A673 (cell line): ENCODE measurements at regions not wholly inside any gene's neighbourhood (a gene's known extent, or its start where the extent isn't known, plus 50 kb on each side); places are given as distances from the start of the nearest gene placed in this dataset.

ENCODE experiments used
- BruUV-seq: library from RNA; stranded (reverse); fragments of 400-500 nt; replicated peaks from 2 replicates; lab custom pipeline; 2021; lab: Mats Ljungman, UMichigan
- CTCF ChIA-PET: fragments of 300-600 bp; sonication (Branson Sonifier 250); formaldehyde crosslinking; loops from one replicate; lab custom pipeline; 2022; ENCODE audit warnings: antibody characterized with exemption; lab: Charles Lee
- POLR2A ChIA-PET: fragments of 300-600 bp; sonication (Branson Sonifier 250); formaldehyde crosslinking; loops from one replicate; lab custom pipeline; 2022; ENCODE audit warnings: antibody characterized with exemption; ENCODE audit not compliant: low non-redundant PET; lab: Charles Lee
- DNase-seq: peaks from one replicate; pipeline ENCODE4 v3.0.0-alpha.2; 2015; ENCODE audit warnings: low spot score
- H3K27ac ChIP-seq: fragments of 200-600 bp; sonication (generic); 2 replicates; pipeline ENCODE4 v1.5.1; 2016; ENCODE audit warnings: mixed run types, low read depth, mild to moderate bottlenecking, mixed read lengths, antibody characterized with exemption, low read length; ENCODE audit not compliant: poor library complexity, severe bottlenecking
- H3K27me3 ChIP-seq: fragments of 200-600 bp; sonication (generic); replicated peaks from 2 replicates; pipeline ENCODE4 v1.6.1; 2017; ENCODE audit warnings: mixed run types, low read depth, mild to moderate bottlenecking, mixed read lengths, antibody characterized with exemption, low read length; ENCODE audit not compliant: insufficient read depth, poor library complexity
- H3K36me3 ChIP-seq: fragments of 200-600 bp; sonication (generic); 2 replicates; pipeline ENCODE4 v1.6.1; 2016; ENCODE audit warnings: mixed run types, mild to moderate bottlenecking, mixed read lengths, antibody characterized with exemption, low read length; ENCODE audit not compliant: insufficient read depth, poor library complexity, severe bottlenecking
- H3K4me1 ChIP-seq: fragments of 200-600 bp; sonication (generic); 2 replicates; pipeline ENCODE4 v1.6.1; 2017; ENCODE audit warnings: mixed run types, mild to moderate bottlenecking, mixed read lengths, antibody characterized with exemption, low read length; ENCODE audit not compliant: insufficient read depth, poor library complexity, severe bottlenecking
- H3K4me3 ChIP-seq: fragments of 200-600 bp; sonication (generic); 2 replicates; pipeline ENCODE4 v1.5.1; 2016; ENCODE audit warnings: low read depth, mixed run types, mild to moderate bottlenecking, mixed read lengths, low read length; ENCODE audit not compliant: poor library complexity, severe bottlenecking
- H3K9me3 ChIP-seq: fragments of 200-600 bp; sonication (generic); 2 replicates; pipeline ENCODE4 v1.6.1; 2016; ENCODE audit warnings: mixed run types, low read depth, mild to moderate bottlenecking, mixed read lengths, antibody characterized with exemption, low read length; ENCODE audit not compliant: poor library complexity, severe bottlenecking
- EZH2 ChIP-seq: fragments of 200-600 bp; sonication (generic); IDR thresholded peaks from 2 replicates; pipeline ENCODE4 v1.6.1; 2017; ENCODE audit warnings: borderline replicate concordance, low read depth, mild to moderate bottlenecking, mixed read lengths, antibody characterized with exemption, low read length; ENCODE audit not compliant: poor library complexity, severe bottlenecking
- intact Hi-C: fragments of 100-400 bp; cut with micrococcal nuclease; formaldehyde crosslinking; loops from one replicate; pipeline ENCODE4 v1.10.0; 2022; ENCODE audit not compliant: unreplicated experiment
- TF ChIP-seq, protein P1 (sequence below): fragments of 300-800, 200-600 bp; sonication (generic); conservative IDR thresholded peaks from 2 replicates; pipeline ENCODE4 v1.5.1; 2017; ENCODE audit warnings: low read depth, mild to moderate bottlenecking, antibody characterized with exemption, low read length, moderate library complexity, mixed read lengths

- intact Hi-C loops = no loop called here
- no peak overlapping the region for H3K27ac ChIP-seq
- no peaks in the 10 kb centered on the region for H3K27me3 ChIP-seq
- DNase-seq = no peak
- no peak overlapping the region for H3K4me3 ChIP-seq
- BruUV-seq = no TSS peak
- H3K9me3 ChIP-seq = no peaks in the 10 kb centered on the region
- ChIA-PET CTCF (no interaction called here), POLR2A (no interaction called here)
- no peaks in the 10 kb centered on the region for H3K4me1 ChIP-seq
- TF ChIP-seq EZH2 = no peak
- TF ChIP-seq, protein P1, sequence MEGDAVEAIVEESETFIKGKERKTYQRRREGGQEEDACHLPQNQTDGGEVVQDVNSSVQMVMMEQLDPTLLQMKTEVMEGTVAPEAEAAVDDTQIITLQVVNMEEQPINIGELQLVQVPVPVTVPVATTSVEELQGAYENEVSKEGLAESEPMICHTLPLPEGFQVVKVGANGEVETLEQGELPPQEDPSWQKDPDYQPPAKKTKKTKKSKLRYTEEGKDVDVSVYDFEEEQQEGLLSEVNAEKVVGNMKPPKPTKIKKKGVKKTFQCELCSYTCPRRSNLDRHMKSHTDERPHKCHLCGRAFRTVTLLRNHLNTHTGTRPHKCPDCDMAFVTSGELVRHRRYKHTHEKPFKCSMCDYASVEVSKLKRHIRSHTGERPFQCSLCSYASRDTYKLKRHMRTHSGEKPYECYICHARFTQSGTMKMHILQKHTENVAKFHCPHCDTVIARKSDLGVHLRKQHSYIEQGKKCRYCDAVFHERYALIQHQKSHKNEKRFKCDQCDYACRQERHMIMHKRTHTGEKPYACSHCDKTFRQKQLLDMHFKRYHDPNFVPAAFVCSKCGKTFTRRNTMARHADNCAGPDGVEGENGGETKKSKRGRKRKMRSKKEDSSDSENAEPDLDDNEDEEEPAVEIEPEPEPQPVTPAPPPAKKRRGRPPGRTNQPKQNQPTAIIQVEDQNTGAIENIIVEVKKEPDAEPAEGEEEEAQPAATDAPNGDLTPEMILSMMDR = no peak
- H3K36me3 ChIP-seq = no peaks in the 10 kb centered on the region
Measured at GRCh38 chr6:163923658-163924411, 509.3 kb downstream of the QKI start.

GRCh38 chr6:163922562-163922961 is 508.0 kb downstream of the QKI start:
- ChIA-PET POLR2A (no interaction called here), CTCF (no interaction called here)
- no TSS peak for BruUV-seq
- TF ChIP-seq EZH2 = no peak
- TF ChIP-seq, protein P1 = no peak
- no peak overlapping the region for H3K27ac ChIP-seq
- no peaks in the 10 kb centered on the region for H3K27me3 ChIP-seq
- intact Hi-C loops = no loop called here
- H3K9me3 ChIP-seq = no peaks in the 10 kb centered on the region
- no peak for DNase-seq
- no peaks in the 10 kb centered on the region for H3K36me3 ChIP-seq
- H3K4me1 ChIP-seq = no peaks in the 10 kb centered on the region
- no peak overlapping the region for H3K4me3 ChIP-seq

DNA sequence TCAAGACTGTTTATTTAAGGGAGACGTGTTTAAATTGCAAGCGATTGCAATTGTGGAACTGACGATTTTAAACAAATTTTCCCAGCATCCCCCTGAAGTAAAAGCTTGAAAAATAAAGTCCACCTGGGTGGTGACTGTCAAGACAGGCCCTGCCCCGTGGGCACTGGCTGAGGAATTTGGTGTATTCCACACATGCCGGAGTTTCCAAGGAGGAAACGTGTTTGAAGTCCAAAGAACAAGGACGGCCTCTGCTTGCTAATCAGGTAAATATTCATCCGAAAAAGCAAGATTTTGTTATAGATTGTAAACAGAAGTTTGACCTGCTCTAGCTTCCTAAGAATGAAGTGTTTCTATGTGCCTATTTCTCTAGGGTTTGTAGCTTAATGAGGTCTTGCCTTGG is 505.1 kb downstream of the QKI start:
- TF ChIP-seq, protein P1 = no peak
- TF ChIP-seq EZH2 = no peak
- no peak overlapping the region for H3K4me3 ChIP-seq
- POLR2A ChIA-PET = no interaction called here
- no peak overlapping the region for H3K27ac ChIP-seq
- no peaks in the 10 kb centered on the region for H3K4me1 ChIP-seq
- BruUV-seq = no TSS peak
- no peaks in the 10 kb centered on the region for H3K27me3 ChIP-seq
- CTCF ChIA-PET = no interaction called here
- H3K9me3 ChIP-seq = no peaks in the 10 kb centered on the region
- DNase-seq = no peak
- H3K36me3 ChIP-seq = no peaks in the 10 kb centered on the region
- intact Hi-C loops = no loop called here
